ENCODE measurements at regions not wholly inside any gene's neighbourhood (a gene's known extent, or its start where the extent isn't known, plus 50 kb on each side); places are given as distances from the start of the nearest gene placed in this dataset.

DNA sequence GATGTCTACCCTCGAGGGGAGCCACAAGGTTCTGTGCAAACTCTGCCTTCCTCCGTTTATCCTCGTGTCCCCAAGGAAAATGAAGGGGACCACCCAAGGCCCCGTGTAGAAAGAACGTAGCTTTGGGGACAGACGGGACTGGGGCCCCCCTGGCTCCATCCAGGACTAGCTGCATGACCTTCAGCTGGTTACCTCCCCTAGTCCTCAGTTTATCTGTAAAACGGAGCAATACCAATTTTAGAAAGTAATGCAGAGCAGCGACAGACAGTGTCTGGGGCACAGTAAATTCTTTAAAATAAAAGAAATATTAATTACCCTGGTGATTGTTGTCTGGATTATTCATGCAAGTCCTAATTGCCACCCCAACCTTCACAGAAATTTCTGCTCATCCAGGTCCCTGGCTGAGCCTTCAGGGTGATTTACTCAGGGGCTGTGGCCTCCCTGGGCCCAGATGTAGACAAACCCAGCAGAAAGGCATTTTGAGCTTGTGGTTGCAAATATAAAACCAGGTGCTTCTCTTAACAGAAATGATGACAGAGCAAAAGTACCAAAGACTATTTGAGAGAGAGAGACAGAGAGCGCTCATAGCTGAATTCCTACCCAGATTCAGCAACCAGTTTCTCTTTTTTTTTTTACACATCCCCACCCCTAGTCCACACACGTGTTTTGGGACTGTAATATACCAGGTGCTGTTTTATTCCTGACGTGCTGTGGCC lies 155.1 kb upstream of the SMIM23 start:
- no peak overlapping the region for H3K4me3 ChIP-seq (ENCODE audit: low read length)

DNA sequence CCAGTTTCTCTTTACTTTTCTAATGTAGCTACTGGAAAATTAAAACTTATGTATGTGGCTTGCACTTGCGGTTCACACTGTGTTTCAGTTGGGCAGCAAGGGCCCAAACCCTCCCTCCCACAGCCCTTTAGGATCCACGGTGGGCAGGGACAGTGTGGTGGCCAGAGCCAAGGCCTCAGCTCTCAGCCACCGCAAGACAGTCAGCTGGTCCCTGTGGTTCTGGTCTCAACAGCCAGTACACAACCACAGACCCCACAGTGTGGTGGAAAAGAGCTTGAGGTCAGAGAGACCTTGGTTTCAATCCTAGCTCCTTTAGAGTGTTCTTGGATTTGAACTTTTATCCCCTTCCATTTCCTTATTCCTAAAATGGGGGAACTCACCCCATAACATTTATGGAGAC lies 153.0 kb upstream of the SMIM23 start:
- Histone ChIP-seq H3K4me3 (ENCODE audit: low read length) (no peak overlapping the region), H3K27me3 (replicated peaks; ENCODE audit: control insufficient read depth, insufficient read depth, low read length) (no peaks in the 10 kb centered on the region), H3K4me1 (ENCODE audit: control insufficient read depth, insufficient read depth, low read length) (peaks cover 18% of the 10 kb centered on the region), H3K36me3 (ENCODE audit: control insufficient read depth, insufficient read depth, low read length, severe bottlenecking) (no peaks in the 10 kb centered on the region), H3K9me3 (ENCODE audit: control insufficient read depth, low read length) (no peaks in the 10 kb centered on the region), H3K9ac (ENCODE audit: low read length) (no peak overlapping the region)
- no peak for DNase-seq (ENCODE audit: low read depth)

More for the DNA sequence above, 155.1 kb upstream of the SMIM23 start:
- no peak for DNase-seq (ENCODE audit: low read depth)
- Histone ChIP-seq H3K36me3 (ENCODE audit: control insufficient read depth, insufficient read depth, low read length, severe bottlenecking) (no peaks in the 10 kb centered on the region), H3K4me1 (ENCODE audit: control insufficient read depth, insufficient read depth, low read length) (peaks cover 18% of the 10 kb centered on the region), H3K9me3 (ENCODE audit: control insufficient read depth, low read length) (no peaks in the 10 kb centered on the region), H3K27me3 (replicated peaks; ENCODE audit: control insufficient read depth, insufficient read depth, low read length) (peaks cover 18% of the 10 kb centered on the region), H3K9ac (ENCODE audit: low read length) (no peak overlapping the region)

DNA sequence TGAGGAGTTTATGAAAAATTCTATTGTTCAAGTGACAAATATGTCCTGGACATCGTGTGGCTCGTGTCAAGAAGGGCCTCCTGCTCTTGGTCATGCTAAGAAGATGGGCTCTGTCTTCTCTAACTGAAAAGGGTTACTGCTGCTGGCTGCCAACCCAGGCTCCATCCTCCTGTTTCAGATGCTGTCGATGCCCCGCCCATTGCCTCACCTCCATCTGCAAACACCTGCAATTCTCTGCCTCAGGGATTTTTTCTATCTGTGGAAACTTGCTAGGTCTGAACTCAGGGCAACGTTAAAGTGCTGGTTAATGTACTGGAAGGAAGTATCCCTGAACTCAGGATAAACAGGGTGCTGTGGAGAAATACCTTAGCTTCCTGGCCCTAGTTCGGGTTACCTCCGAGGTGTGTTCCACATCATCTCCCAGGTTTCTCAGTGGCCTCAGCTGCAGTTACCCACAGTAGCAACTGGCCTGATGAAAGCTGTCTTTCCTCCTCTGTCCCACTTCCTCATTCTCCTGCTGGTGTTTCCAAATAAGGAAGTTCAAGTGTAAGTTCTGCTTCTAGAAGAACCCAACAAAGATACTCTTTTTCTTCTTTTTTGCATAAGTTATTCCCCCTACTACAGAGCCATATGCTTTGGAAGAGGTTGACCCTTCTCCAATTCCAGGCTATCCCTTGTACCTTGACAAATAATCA lies 151.7 kb upstream of the SMIM23 start:
- no peak for DNase-seq (ENCODE audit: low read depth)
- peaks cover 8% of the 10 kb centered on the region for H3K4me1 ChIP-seq (ENCODE audit: control insufficient read depth, insufficient read depth, low read length)
- H3K9me3 ChIP-seq (ENCODE audit: control insufficient read depth, low read length): no peaks in the 10 kb centered on the region
- no peaks in the 10 kb centered on the region for H3K27me3 ChIP-seq (replicated peaks; ENCODE audit: control insufficient read depth, insufficient read depth, low read length)
- no peak overlapping the region for H3K4me3 ChIP-seq (ENCODE audit: low read length)
- H3K36me3 ChIP-seq (ENCODE audit: control insufficient read depth, insufficient read depth, low read length, severe bottlenecking): no peaks in the 10 kb centered on the region
- no peak overlapping the region for H3K9ac ChIP-seq (ENCODE audit: low read length)

DNA sequence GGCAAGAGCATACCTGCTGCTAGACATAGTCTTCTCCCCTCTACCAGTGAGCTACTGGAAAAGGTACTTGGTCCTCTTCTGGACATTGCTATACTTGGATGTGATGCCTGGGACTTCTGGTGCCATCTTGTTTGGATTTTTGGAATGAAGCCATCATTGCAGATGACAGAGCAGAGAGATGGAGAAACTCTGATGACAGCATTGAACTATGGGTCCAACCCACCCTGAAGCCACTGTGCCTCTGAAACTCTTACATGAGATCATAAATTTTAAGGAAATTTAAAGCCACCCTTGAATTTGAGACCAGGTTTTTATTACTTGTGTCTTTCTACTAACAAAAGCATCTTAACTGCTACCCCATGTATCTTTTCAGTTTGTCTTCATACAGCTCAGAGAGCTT lies 151.1 kb upstream of the SMIM23 start:
- H3K27me3 ChIP-seq (replicated peaks; ENCODE audit: control insufficient read depth, insufficient read depth, low read length): no peaks in the 10 kb centered on the region
- no peaks in the 10 kb centered on the region for H3K9me3 ChIP-seq (ENCODE audit: control insufficient read depth, low read length)
- no peak overlapping the region for H3K4me3 ChIP-seq (ENCODE audit: low read length)
- no peak overlapping the region for H3K9ac ChIP-seq (ENCODE audit: low read length)
- H3K4me1 ChIP-seq (ENCODE audit: control insufficient read depth, insufficient read depth, low read length): peaks cover 2% of the 10 kb centered on the region
- no peak for DNase-seq (ENCODE audit: low read depth)
- no peaks in the 10 kb centered on the region for H3K36me3 ChIP-seq (ENCODE audit: control insufficient read depth, insufficient read depth, low read length, severe bottlenecking)

DNA sequence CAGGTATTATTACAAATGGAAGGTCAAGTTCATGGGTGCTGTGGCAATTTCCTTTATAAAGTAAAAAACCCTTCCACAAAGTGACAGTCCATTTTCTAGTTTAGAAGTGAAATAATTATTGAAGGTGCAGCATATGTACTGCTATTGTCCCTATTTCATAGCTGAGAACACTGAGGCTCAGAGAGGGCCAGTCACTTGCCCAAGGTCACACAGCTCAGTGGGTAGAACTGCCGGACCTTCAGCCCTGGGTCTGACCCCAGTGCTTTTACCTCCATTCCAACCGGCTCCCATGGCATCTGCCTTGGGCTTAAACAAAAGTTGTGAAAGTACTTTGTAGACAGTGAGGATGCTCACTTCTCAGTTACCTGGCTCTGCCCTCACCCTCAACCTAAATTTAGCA lies 150.6 kb upstream of the SMIM23 start:
- Histone ChIP-seq H3K27me3 (replicated peaks; ENCODE audit: control insufficient read depth, insufficient read depth, low read length) (no peaks in the 10 kb centered on the region), H3K9me3 (ENCODE audit: control insufficient read depth, low read length) (no peaks in the 10 kb centered on the region), H3K4me3 (ENCODE audit: low read length) (no peak overlapping the region), H3K9ac (ENCODE audit: low read length) (no peak overlapping the region), H3K36me3 (ENCODE audit: control insufficient read depth, insufficient read depth, low read length, severe bottlenecking) (no peaks in the 10 kb centered on the region), H3K4me1 (ENCODE audit: control insufficient read depth, insufficient read depth, low read length) (no peaks in the 10 kb centered on the region)
- DNase-seq (ENCODE audit: low read depth): no peak

DNA sequence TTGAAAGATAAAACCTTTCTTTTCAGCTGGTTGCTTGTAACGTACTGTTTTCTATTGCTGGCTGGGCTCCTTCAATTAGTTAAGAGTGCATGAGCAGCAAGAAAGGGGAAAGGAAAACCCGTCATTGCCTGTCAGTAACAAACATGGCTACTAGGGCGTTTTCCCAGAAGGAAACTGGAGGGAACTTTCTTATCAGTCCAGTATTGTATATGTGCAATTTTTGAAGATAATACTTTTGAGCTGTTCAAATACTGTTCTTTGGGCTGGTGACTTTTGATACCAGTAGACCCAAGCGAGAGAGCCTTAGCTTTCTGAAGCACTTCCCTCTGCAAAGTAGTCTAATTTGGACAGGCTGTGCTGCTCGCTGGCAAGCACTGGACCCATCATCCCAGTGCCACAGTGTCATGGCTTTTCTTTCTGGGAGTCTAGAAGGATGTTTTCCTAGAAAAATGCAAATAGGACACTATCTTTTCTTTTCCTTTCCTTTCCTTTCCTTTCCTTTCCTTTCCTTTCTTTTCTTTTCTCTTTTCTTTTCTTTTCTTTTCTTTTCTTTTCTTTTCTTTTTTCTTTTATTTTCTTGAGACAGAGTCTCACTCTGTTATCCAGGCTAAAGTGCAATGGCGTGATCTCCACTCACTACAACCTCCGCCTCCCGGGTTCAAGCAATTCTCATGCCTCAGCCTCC lies 149.9 kb upstream of the SMIM23 start:
- Histone ChIP-seq H3K9ac (ENCODE audit: low read length) (no peak overlapping the region), H3K27me3 (replicated peaks; ENCODE audit: control insufficient read depth, insufficient read depth, low read length) (no peaks in the 10 kb centered on the region), H3K36me3 (ENCODE audit: control insufficient read depth, insufficient read depth, low read length, severe bottlenecking) (no peaks in the 10 kb centered on the region), H3K4me3 (ENCODE audit: low read length) (no peak overlapping the region), H3K4me1 (ENCODE audit: control insufficient read depth, insufficient read depth, low read length) (no peaks in the 10 kb centered on the region), H3K9me3 (ENCODE audit: control insufficient read depth, low read length) (no peaks in the 10 kb centered on the region)
- DNase-seq (ENCODE audit: low read depth): no peak

DNA sequence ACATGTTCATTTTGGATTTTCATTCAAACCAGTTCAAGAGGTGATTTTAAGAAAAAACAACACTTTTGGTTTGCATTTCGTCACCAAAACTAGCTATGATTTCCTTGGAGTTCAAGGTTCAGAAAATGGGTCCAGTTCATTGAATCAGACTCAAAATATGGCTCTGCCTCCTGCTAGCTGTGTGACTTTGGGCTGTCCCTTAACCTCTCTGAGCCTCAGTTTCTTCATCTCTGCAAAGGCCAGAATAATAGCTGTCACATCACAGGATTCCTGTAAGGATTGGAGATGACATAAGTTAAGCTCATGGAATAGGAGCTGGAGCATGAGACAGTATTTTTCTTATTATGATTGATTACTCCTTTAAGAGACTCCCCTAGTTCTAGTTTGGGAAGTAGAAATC lies 147.8 kb upstream of the SMIM23 start:
- Histone ChIP-seq H3K9me3 (ENCODE audit: control insufficient read depth, low read length) (no peaks in the 10 kb centered on the region), H3K36me3 (ENCODE audit: control insufficient read depth, insufficient read depth, low read length, severe bottlenecking) (no peaks in the 10 kb centered on the region), H3K9ac (ENCODE audit: low read length) (no peak overlapping the region), H3K4me1 (ENCODE audit: control insufficient read depth, insufficient read depth, low read length) (no peaks in the 10 kb centered on the region), H3K4me3 (ENCODE audit: low read length) (no peak overlapping the region), H3K27me3 (replicated peaks; ENCODE audit: control insufficient read depth, insufficient read depth, low read length) (no peaks in the 10 kb centered on the region)
- no peak for DNase-seq (ENCODE audit: low read depth)

DNA sequence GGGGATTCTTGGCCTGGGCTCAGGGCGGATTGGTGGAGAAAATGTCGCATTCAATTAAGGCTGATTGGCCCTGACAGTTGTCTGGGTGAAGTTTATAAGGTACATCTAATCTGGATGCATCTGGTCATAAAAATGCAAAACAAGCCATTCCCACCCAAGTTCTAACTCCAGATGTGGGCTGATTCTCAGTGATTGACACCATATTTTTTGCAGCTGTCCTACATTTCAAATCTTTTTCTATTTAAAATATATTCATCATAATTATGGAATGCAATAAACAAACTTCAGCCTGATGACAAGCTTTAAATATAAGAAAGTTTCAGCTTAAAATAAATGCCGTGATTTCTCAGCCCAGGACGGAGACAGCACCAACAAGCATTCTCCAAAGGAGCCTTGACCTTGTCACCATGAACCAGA lies 146.4 kb upstream of the SMIM23 start:
- peak; percentile 59 for DNase-seq (ENCODE audit: low read depth)
- Histone ChIP-seq H3K4me3 (ENCODE audit: low read length) (no peak overlapping the region), H3K27me3 (replicated peaks; ENCODE audit: control insufficient read depth, insufficient read depth, low read length) (no peaks in the 10 kb centered on the region)

DNA sequence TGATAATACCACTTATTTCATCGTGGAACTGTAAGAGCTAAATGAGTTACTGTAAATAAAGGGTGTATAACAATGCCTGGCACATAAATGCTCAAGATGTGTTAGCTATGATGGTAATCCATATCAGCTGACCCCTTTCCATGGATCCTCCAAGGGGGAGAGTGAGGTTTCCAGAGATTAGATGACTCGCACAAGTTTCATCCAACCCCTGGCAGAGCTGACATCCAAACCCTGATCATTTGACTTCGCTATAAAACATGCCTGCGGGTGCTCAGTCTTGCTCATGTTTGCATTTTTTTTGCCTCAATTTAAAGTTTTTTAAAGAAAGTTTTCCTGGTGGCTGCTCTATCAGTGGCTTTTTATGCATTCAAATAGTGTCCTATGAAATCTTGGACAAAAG lies 145.7 kb upstream of the SMIM23 start:
- no peak overlapping the region for H3K9ac ChIP-seq (ENCODE audit: low read length)
- DNase-seq (ENCODE audit: low read depth): peak; percentile 54
- H3K9me3 ChIP-seq (ENCODE audit: control insufficient read depth, low read length): no peaks in the 10 kb centered on the region

More for the DNA sequence above, 146.4 kb upstream of the SMIM23 start:
- Histone ChIP-seq H3K9me3 (ENCODE audit: control insufficient read depth, low read length) (no peaks in the 10 kb centered on the region), H3K36me3 (ENCODE audit: control insufficient read depth, insufficient read depth, low read length, severe bottlenecking) (no peaks in the 10 kb centered on the region), H3K4me1 (ENCODE audit: control insufficient read depth, insufficient read depth, low read length) (no peaks in the 10 kb centered on the region), H3K9ac (ENCODE audit: low read length) (no peak overlapping the region)

DNA sequence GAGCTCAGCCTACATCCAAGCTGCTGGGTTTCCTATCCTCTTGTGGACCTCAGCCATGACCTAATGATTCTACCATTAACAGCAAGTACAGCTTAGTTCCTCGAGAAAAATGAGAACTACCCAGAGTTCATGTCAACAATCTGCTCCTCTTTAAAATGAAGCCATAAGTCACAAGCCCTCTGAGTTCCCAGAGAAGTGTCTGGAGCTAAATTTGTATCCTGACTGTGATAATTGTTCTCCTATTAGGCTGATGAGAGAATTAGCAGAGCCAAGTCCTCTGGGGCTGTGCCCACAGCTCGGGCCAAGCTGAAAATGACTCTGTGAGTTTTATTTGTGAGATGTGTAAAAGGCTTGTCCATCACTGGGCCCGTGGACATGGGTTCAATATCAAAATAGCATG lies 145.1 kb upstream of the SMIM23 start:
- no peaks in the 10 kb centered on the region for H3K9me3 ChIP-seq (ENCODE audit: control insufficient read depth, low read length)
- H3K9ac ChIP-seq (ENCODE audit: low read length): no peak overlapping the region
- H3K4me1 ChIP-seq (ENCODE audit: control insufficient read depth, insufficient read depth, low read length): no peaks in the 10 kb centered on the region
- H3K36me3 ChIP-seq (ENCODE audit: control insufficient read depth, insufficient read depth, low read length, severe bottlenecking): no peaks in the 10 kb centered on the region
- H3K4me3 ChIP-seq (ENCODE audit: low read length): no peak overlapping the region
- no peak for DNase-seq (ENCODE audit: low read depth)
- H3K27me3 ChIP-seq (replicated peaks; ENCODE audit: control insufficient read depth, insufficient read depth, low read length): peaks cover 5% of the 10 kb centered on the region

More for the DNA sequence above, 145.7 kb upstream of the SMIM23 start:
- Histone ChIP-seq H3K27me3 (replicated peaks; ENCODE audit: control insufficient read depth, insufficient read depth, low read length) (peaks cover 5% of the 10 kb centered on the region), H3K4me3 (ENCODE audit: low read length) (no peak overlapping the region), H3K36me3 (ENCODE audit: control insufficient read depth, insufficient read depth, low read length, severe bottlenecking) (no peaks in the 10 kb centered on the region), H3K4me1 (ENCODE audit: control insufficient read depth, insufficient read depth, low read length) (no peaks in the 10 kb centered on the region)

DNA sequence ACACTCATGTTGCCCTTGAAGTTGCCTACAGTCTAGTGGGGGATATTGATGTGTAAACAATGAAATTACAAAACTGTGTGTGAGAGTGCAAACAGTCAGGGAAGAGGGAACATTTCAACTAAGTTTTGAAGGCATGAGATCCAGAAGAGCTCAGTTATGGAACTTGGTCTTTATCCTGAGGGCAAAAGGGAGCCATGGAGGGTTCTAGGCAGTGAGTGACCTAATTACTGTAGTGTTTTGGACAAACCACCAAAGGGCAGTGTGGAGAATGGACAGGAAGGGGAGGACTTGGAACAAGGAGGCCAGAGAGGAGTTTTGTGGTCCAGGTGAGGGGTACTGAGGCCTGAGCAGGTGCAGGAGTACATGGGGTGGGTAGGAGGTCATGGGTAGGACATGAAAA lies 143.7 kb upstream of the SMIM23 start:
- Histone ChIP-seq H3K27me3 (replicated peaks; ENCODE audit: control insufficient read depth, insufficient read depth, low read length) (peaks cover 15% of the 10 kb centered on the region), H3K9ac (ENCODE audit: low read length) (no peak overlapping the region), H3K4me3 (ENCODE audit: low read length) (no peak overlapping the region), H3K36me3 (ENCODE audit: control insufficient read depth, insufficient read depth, low read length, severe bottlenecking) (no peaks in the 10 kb centered on the region), H3K9me3 (ENCODE audit: control insufficient read depth, low read length) (no peaks in the 10 kb centered on the region), H3K4me1 (ENCODE audit: control insufficient read depth, insufficient read depth, low read length) (no peaks in the 10 kb centered on the region)
- no peak for DNase-seq (ENCODE audit: low read depth)
